Fibroblast of the aortic adventitia (primary cell): ENCODE measurements at regions not wholly inside any gene's neighbourhood (a gene's known extent, or its start where the extent isn't known, plus 50 kb on each side); places are given as distances from the start of the nearest gene placed in this dataset.

Experiments
- DNase-seq: peaks from one replicate; pipeline ENCODE4 v3.0.0-alpha.2; 2010; ENCODE audit warnings: low read depth
- H3K4me3 ChIP-seq: 2 replicates; pipeline ENCODE4 v1.5.1; 2011; ENCODE audit warnings: low read depth, mild to moderate bottlenecking, control low read depth, low read length, moderate library complexity
- CTCF ChIP-seq: IDR thresholded peaks from 2 replicates; pipeline ENCODE4 v1.5.1; 2011; ENCODE audit warnings: mild to moderate bottlenecking, low read length, control low read depth, inconsistent platforms; ENCODE audit not compliant: insufficient read depth

DNA sequence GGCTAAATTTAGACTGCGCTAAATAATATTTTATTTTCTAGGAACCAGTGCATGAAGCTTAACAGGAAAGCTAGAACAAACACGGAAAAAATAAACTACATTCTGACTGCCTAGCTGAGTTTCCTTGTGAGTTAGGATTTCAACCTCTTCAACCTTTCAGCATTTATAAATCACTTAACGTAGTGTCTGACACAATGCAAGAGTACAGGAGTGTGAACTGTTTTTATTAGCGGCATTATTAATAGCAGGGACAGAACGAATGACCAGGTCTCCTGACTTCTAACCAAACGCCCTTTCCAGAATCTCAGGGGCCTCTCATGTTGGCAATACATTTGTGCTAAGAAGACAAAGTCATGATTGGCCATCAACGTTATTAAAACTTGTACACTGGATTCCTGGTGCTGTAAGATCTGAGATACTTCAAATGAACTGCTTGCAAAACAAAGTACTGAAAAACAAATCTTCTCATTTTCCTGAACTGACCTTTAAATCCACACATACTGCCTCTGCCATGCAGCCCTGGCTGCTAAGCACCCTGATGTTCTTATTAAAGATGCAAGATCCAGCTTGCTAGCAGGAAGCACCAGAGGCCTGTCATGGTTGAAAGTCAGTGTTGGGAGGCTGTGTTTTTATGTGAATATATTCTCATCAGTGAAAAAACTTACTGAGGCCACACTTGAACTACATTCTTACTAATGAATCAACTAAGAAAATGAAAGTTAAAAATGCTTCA lies 380.4 kb upstream of the CPEB2 start:
- no peak for TF ChIP-seq CTCF
- DNase-seq: no peak
- no peak overlapping the region for H3K4me3 ChIP-seq

- no peak for DNase-seq
- no peak for TF ChIP-seq CTCF
- H3K4me3 ChIP-seq: no peak overlapping the region
Observed at GRCh38 chr4:14627038-14627437, 375.2 kb upstream of the CPEB2 start.

DNA sequence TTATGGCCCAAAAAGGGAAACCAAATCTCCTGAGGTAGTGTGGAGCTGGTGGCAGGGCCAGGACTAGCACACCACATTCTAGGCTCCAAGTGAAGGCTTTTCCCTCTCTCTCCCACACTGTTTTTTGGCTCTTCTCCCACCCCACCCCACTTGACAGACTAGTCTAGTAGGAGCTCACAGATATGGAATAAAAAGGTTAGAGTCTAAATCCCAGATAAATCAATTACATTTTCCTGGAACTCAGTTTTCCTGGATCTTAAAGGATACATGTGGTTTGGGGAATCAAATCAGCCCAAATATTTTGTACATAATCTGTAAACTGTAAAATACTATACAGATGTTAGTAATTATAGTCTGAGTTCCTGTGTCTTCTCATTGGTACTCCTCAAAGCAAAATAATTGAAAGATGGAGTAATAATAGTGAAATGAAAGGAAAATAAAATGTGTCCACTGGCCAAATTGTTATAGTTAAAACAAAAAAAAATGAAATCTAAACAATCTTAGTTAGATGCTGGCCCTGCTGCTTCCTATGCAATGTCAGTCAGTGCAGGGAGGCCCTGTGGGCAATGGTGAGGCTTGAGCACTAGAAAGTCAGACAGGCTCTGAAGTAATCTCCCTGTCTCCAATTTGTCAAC lies 370.4 kb upstream of the CPEB2 start:
- DNase-seq: no peak
- no peak for TF ChIP-seq CTCF
- no peak overlapping the region for H3K4me3 ChIP-seq

DNA sequence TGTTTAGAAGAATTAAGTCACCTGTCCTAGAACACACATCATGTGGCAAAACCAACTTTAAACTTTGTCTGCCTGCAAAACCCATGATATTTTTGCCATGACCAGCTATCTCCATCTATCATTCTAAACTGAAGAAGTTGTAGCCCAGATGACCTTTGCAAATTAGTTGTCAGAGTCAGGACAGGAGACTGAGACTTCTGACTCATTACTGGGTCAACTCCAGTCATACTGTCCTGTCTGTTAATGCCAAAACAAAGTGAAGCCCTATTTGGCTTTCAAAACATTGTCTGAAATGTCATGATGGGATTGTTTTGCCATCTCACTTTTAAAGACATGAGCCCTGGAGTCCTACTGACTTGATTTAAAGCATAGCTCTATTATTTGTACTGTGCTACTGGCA lies 365.7 kb upstream of the CPEB2 start:
- TF ChIP-seq CTCF: no peak
- DNase-seq: no peak
- H3K4me3 ChIP-seq: no peak overlapping the region

GRCh38 chr4:14640476-14640875 lies 361.8 kb upstream of the CPEB2 start:
- no peak overlapping the region for H3K4me3 ChIP-seq
- no peak for DNase-seq
- TF ChIP-seq CTCF: no peak

GRCh38 chr4:14641871-14642270 lies 360.4 kb upstream of the CPEB2 start:
- TF ChIP-seq CTCF: no peak
- no peak overlapping the region for H3K4me3 ChIP-seq
- DNase-seq: no peak
